GM10248 (cell line): ENCODE measurements at regions not wholly inside any gene's neighbourhood (a gene's known extent, or its start where the extent isn't known, plus 50 kb on each side); places are given as distances from the start of the nearest gene placed in this dataset.

ENCODE experiments used
- CTCF ChIA-PET: fragments of 300-600 bp; sonication (Branson Sonifier 250); formaldehyde crosslinking; extraction: SDS; loops from one replicate; lab custom pipeline; 2021; ENCODE audit warnings: antibody characterized with exemption; lab: Yijun Ruan, JAX
- POLR2A ChIA-PET: fragments of 350-650 bp; sonication (Branson Sonifier 250); formaldehyde crosslinking; extraction: SDS; loops from one replicate; lab custom pipeline; 2020; ENCODE audit warnings: antibody characterized with exemption; lab: Yijun Ruan, JAX
- DNase-seq: peaks from one replicate; pipeline ENCODE4 v3.0.0; 2012; ENCODE audit errors: extremely low spot score
- CTCF ChIP-seq: IDR thresholded peaks from 2 replicates; pipeline ENCODE4 v1.5.1; 2012; ENCODE audit warnings: mild to moderate bottlenecking, low read depth; ENCODE audit errors: extremely low read depth, missing control alignments, control extremely low read depth

- no peak for DNase-seq
- ChIA-PET POLR2A (no interaction called here), CTCF (no interaction called here)
- TF ChIP-seq CTCF, result no peak
Measured at GRCh38 chr12:118685983-118686607, 295.2 kb upstream of the SRRM4 start.

GRCh38 chr12:118689793-118690192, 291.5 kb upstream of the SRRM4 start:
- peak; percentile 16 for DNase-seq
- ChIA-PET POLR2A (no interaction called here), CTCF (no interaction called here)
- TF ChIP-seq CTCF, result no peak

GRCh38 chr12:118690506-118690905, 290.8 kb upstream of the SRRM4 start:
- DNase-seq, result no peak
- POLR2A ChIA-PET, result no interaction called here
- no peak for TF ChIP-seq CTCF
- CTCF ChIA-PET, result no interaction called here

- POLR2A ChIA-PET, result no interaction called here
- CTCF ChIA-PET, result interaction anchor here (0.8 kb wide), 1 partner anchor 9 kb away, joined by 3 read pairs; no protein-coding TSS in a partner anchor
- DNase-seq, result no peak
- TF ChIP-seq CTCF, result no peak
Measured at GRCh38 chr12:118694128-118694775, 287.1 kb upstream of the SRRM4 start.

- ChIA-PET POLR2A (no interaction called here), CTCF (no interaction called here)
Measured at GRCh38 chr12:118704527-118705241, 276.7 kb upstream of the SRRM4 start.

More at GRCh38 chr12:118704527-118705241, 276.7 kb upstream of the SRRM4 start:
- no peak for DNase-seq
- TF ChIP-seq CTCF, result no peak
